Globus pallidus (tissue), 1 donor: ENCODE measurements at regions not wholly inside any gene's neighbourhood (a gene's known extent, or its start where the extent isn't known, plus 50 kb on each side); places are given as distances from the start of the nearest gene placed in this dataset.

Experiments used
- DNase-seq: peaks from one replicate; pipeline ENCODE4 v3.0.0-alpha.2; 2015; ENCODE audit warnings: low spot score

- no peak for DNase-seq
Observed at GRCh38 chr14:50038398-50039119, 77.8 kb downstream of the VCPKMT start.

GRCh38 chr14:50039120-50039517 lies 77.3 kb downstream of the VCPKMT start:
- DNase-seq = no peak

- DNase-seq = no peak
Observed at GRCh38 chr14:50039734-50040400, 76.5 kb downstream of the VCPKMT start.

- DNase-seq = no peak
Observed at GRCh38 chr14:50040401-50040775, 76.0 kb downstream of the VCPKMT start.

- DNase-seq = no peak
Observed at GRCh38 chr14:50040895-50041465, 75.4 kb downstream of the VCPKMT start.

GRCh38 chr14:50041980-50042379 lies 74.4 kb downstream of the VCPKMT start:
- DNase-seq = no peak

- no peak for DNase-seq
Observed at GRCh38 chr14:50044042-50044651, 72.2 kb downstream of the VCPKMT start.

- DNase-seq = no peak
Observed at GRCh38 chr14:50045039-50045711, 71.2 kb downstream of the VCPKMT start.

GRCh38 chr14:50045837-50046236 lies 70.5 kb downstream of the VCPKMT start:
- DNase-seq = no peak

- no peak for DNase-seq
Observed at GRCh38 chr14:50047274-50047676, 69.1 kb downstream of the VCPKMT start.

- DNase-seq = no peak
Observed at GRCh38 chr14:50049093-50049492, 67.3 kb downstream of the VCPKMT start.

- no peak for DNase-seq
Observed at GRCh38 chr14:50049703-50050570, 66.4 kb downstream of the VCPKMT start.

- no peak for DNase-seq
Observed at GRCh38 chr14:50051106-50051505, 65.3 kb downstream of the VCPKMT start.

- no peak for DNase-seq
Observed at GRCh38 chr14:50051706-50052105, 64.7 kb downstream of the VCPKMT start.

GRCh38 chr14:50052517-50052916 lies 63.9 kb downstream of the VCPKMT start:
- DNase-seq = no peak

- no peak for DNase-seq
Observed at GRCh38 chr14:50053935-50054334, 62.4 kb downstream of the VCPKMT start.

- DNase-seq = no peak
Observed at GRCh38 chr14:50055461-50056228, 60.7 kb downstream of the VCPKMT start.

GRCh38 chr14:50056435-50056834 lies 59.9 kb downstream of the VCPKMT start:
- DNase-seq = no peak

- no peak for DNase-seq
Observed at GRCh38 chr14:50057331-50057730, 59.0 kb downstream of the VCPKMT start.

GRCh38 chr14:50058113-50058512 lies 58.3 kb downstream of the VCPKMT start:
- DNase-seq = no peak
